ENCODE measurements at regions not wholly inside any gene's neighbourhood (a gene's known extent, or its start where the extent isn't known, plus 50 kb on each side); places are given as distances from the start of the nearest gene placed in this dataset.

DNA sequence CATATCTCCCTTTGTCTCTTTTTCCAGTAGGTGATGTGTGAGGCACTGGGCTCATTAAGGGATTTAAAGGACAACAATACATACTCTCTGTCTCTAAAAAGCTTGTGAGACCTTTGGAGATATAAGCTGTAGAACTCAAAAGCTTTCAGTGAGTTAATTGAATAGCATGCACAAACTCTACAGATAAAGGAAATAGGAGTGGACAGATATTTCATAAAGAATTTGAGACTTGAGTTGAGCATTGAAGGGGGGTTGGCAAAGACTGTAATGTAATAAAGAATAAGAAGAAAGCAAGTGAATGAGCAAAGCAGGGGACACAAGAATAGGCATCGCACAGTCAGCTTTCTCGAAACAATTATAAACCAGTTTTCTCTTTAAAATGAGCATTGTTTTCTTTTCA is 583.4 kb upstream of the DPPA4 start:
- Mint-ChIP-seq H3K9me3 (no peaks in the 10 kb centered on the region), H3K4me1 (ENCODE audit: low read depth in 2 of 2) (no peaks in the 10 kb centered on the region), H3K27me3 (peaks cover 3 to 7% of the 10 kb centered on the region in 2 donors), H3K27ac (no peak overlapping the region), H3K36me3 (no peaks in the 10 kb centered on the region), H3K4me3 (no peak overlapping the region)
- no peak for DNase-seq (ENCODE audit: low spot score)
- ATAC-seq, result no peak

DNA sequence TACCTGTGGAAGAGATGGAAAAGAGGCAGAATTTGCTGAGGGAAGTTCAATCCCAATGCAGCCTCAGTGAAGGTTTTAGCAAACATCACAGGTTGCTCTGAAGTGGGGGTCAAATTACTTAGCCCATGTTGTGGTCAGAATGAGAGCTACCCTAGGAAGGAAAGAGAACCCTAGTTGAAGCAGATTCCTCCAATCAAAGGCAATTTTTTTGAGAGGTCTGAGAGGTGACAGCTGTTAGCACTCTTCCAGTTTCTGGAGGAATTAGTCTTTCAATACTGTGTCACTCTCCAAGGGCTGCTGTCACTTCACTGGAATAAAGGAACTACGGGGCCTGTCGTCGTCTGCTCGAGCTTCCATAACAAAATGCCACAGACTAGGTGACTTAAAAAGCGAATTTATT is 584.2 kb upstream of the DPPA4 start:
- Mint-ChIP-seq H3K27me3 (peaks cover 3 to 7% of the 10 kb centered on the region in 2 donors), H3K36me3 (no peaks in the 10 kb centered on the region), H3K27ac (no peak overlapping the region), H3K9me3 (no peaks in the 10 kb centered on the region), H3K4me1 (ENCODE audit: low read depth in 2 of 2) (no peaks in the 10 kb centered on the region), H3K4me3 (no peak overlapping the region)
- ATAC-seq (no peak), DNase-seq (ENCODE audit: low spot score) (no peak)

DNA sequence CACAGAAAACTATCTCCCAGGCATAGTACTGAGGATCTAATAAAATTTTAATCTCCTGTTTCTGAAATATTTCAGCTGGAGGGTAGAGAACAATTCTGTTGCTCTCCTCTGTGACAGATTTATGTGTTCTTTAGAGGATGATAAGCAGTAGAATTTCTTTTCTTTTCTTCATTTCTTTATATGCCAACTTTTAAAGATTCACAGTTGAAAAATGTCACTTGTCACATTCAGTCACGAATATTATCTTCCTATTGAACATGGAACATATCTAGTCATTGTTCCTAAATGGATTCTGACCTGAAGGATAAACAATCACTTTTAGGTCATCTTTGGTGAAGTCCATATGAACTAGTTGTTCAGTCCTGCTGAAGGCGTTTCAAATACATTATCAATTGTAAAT is 585.5 kb upstream of the DPPA4 start:
- Mint-ChIP-seq H3K36me3 (no peaks in the 10 kb centered on the region), H3K27me3 (peaks cover 3 to 7% of the 10 kb centered on the region in 2 donors)

DNA sequence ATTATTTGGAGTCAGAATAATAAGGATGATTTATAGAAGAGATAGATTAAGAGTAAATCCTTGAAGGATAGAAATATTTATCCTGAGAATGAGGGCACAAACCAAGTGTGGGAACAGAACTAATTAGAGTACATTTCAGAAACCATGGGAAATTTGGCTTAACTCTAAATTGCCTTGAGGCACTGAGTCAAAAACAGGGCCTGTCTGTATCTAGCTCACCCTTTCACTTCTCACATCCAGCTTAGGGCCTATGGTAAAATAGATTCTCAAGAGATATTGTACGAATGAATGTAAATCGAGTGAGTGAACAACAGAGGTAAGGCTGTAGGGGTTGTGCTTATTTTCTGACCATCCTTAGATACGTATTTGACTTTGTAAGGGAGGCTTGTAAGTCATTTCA is 586.1 kb upstream of the DPPA4 start:
- DNase-seq (ENCODE audit: low spot score) (no peak), ATAC-seq (no peak)
- H3K9me3 Mint-ChIP-seq, result no peaks in the 10 kb centered on the region
- no peaks in the 10 kb centered on the region for H3K36me3 Mint-ChIP-seq
- no peaks in the 10 kb centered on the region for H3K4me1 Mint-ChIP-seq (ENCODE audit: low read depth in 2 of 2)
- no peak overlapping the region for H3K4me3 Mint-ChIP-seq
- H3K27ac Mint-ChIP-seq, result no peak overlapping the region
- peaks cover 2 to 7% of the 10 kb centered on the region in 2 donors for H3K27me3 Mint-ChIP-seq

More for the DNA sequence above, 585.5 kb upstream of the DPPA4 start:
- Mint-ChIP-seq H3K4me1 (ENCODE audit: low read depth in 2 of 2) (no peaks in the 10 kb centered on the region), H3K27ac (no peak overlapping the region), H3K4me3 (no peak overlapping the region), H3K9me3 (no peaks in the 10 kb centered on the region)
- ATAC-seq, result no peak
- no peak for DNase-seq (ENCODE audit: low spot score)

DNA sequence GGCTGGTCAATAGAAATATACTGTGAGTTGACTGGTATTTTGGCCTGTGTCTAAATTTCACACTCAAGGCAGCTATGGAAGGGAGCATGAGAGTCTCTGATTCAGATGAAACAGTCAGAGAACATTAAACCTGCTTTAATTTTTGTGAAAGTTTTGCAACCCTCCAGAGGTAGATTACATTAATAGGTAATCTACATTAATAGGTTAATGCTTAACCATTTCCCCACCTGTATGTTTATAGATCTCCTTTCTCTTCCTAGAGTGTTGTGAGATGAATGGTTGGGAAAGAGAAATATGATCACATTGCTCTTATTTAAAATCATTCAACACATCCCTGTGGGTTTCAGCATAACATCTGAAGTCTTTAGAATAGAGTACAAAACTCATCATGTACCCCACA is 586.9 kb upstream of the DPPA4 start:
- DNase-seq (ENCODE audit: low spot score) (no peak), ATAC-seq (no peak)
- Mint-ChIP-seq H3K9me3 (no peaks in the 10 kb centered on the region), H3K27ac (no peak overlapping the region), H3K27me3 (no peaks in the 10 kb centered on the region), H3K4me3 (no peak overlapping the region), H3K36me3 (no peaks in the 10 kb centered on the region), H3K4me1 (ENCODE audit: low read depth in 2 of 2) (no peaks in the 10 kb centered on the region)

DNA sequence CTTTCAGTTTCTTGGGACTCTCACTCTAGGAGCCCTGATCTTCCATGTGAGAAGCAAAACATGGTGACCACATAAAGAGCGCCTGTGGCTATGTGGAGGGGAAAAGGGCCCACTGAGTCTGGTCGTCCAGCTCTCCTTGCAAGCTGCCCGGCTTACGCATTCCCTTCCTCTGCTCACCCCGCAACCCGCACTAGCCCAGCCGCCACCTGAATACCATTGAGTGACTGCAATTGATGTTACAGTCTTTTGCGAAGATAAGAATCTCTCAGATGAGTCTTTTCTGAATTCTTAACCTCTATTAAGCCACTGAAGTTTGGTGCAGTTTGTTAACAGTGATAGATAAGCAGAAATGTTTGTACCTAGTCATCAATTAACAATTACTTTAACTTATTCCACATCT is 589.0 kb upstream of the DPPA4 start:
- DNase-seq (ENCODE audit: low spot score), result no peak
- Mint-ChIP-seq H3K9me3 (no peaks in the 10 kb centered on the region), H3K27ac (no peak overlapping the region), H3K4me1 (ENCODE audit: low read depth in 2 of 2) (no peaks in the 10 kb centered on the region), H3K4me3 (no peak overlapping the region), H3K27me3 (peaks cover 0 to 9% of the 10 kb centered on the region in 2 donors), H3K36me3 (no peaks in the 10 kb centered on the region)
- ATAC-seq, result no peak

DNA sequence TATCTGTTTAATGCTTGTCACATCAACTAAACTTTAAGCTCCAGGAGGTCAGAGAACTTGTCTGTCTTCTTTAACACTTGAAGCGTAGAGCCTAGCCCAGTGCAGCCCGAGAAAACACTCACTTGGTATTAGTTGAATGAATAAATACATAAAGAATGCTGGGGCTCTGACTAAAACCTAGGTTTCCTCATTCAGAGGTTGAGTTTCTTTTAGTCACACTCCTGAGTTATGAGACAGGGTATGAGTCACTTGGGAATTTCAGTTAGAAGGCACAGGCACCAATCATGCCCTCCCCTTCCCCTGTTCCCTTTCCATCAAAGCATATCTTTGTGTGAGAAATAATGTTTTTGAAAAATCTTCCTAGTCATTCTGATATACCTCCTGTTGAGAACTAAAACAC is 589.8 kb upstream of the DPPA4 start:
- Mint-ChIP-seq H3K27ac (no peak overlapping the region), H3K27me3 (peaks cover 0 to 14% of the 10 kb centered on the region in 2 donors), H3K4me1 (ENCODE audit: low read depth in 2 of 2) (no peaks in the 10 kb centered on the region), H3K36me3 (no peaks in the 10 kb centered on the region), H3K9me3 (no peaks in the 10 kb centered on the region), H3K4me3 (no peak overlapping the region)
- ATAC-seq, result no peak
- DNase-seq (ENCODE audit: low spot score), result no peak

DNA sequence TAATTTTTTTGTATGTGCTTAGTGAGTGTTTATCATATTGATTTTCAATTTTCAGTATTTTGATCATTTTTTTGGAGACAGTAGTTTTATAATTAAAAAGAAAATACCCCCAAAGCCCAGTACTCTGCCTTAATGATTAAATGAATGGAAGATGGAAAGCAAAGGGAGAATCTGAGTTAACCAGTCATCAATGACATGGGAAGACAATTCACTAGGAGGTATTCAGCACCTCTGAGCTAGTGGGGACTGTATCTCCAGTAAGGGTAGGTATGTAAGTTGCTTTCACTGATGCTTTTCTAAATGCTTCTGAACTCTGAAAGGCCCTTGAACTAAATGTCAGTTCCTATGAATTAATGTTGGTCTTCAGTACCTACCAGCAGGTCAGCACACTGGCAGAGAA is 590.4 kb upstream of the DPPA4 start:
- no peak overlapping the region for H3K4me3 Mint-ChIP-seq
- H3K9me3 Mint-ChIP-seq, result no peaks in the 10 kb centered on the region
- no peaks in the 10 kb centered on the region for H3K4me1 Mint-ChIP-seq (ENCODE audit: low read depth in 2 of 2)
- H3K27me3 Mint-ChIP-seq, result peaks cover 0 to 14% of the 10 kb centered on the region in 2 donors
- DNase-seq (ENCODE audit: low spot score) (no peak), ATAC-seq (no peak)
- H3K36me3 Mint-ChIP-seq, result no peaks in the 10 kb centered on the region
- H3K27ac Mint-ChIP-seq, result no peak overlapping the region

DNA sequence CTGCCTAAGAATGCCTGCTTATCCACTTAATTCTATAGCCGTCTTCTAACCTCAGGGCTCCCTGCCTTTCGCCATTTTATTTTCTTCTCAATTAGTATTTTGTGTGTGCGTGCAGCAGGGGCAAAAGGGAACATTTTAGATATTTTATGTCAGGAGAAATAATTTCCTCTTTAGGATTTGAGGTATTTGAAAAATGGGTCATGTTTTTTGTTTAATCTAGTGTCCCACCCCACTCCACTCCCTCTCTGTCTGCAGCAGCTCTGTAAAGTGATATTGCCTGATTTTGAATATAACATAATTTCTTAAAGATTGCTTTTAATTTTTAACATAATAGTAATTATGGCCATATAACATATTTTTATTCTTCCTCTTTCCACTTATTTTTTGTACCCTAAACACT is 593.2 kb upstream of the DPPA4 start:
- ATAC-seq (no peak), DNase-seq (ENCODE audit: low spot score) (no peak)
- Mint-ChIP-seq H3K27me3 (peaks cover 2 to 25% of the 10 kb centered on the region in 2 donors), H3K27ac (no peak overlapping the region), H3K4me1 (ENCODE audit: low read depth in 2 of 2) (no peaks in the 10 kb centered on the region), H3K9me3 (no peaks in the 10 kb centered on the region), H3K4me3 (no peak overlapping the region), H3K36me3 (no peaks in the 10 kb centered on the region)

DNA sequence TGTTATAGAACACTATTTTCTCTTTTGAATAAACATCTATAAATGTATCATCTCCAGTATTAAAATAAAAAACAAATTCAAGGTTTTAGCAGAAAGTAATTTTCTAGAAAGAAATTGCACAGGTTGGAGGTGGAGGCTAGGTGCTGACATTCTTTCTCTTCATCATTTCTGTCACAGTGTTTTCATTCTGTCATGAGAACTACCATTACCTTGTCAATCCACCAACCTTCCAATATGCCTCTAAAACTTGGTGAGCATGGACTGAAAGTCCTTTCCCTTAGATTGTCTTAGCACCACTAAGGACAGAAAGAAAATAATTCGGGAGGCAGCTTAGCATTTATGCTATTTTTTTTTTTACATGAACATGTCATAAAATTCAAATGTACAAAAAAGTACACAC is 596.2 kb upstream of the DPPA4 start:
- Mint-ChIP-seq H3K27ac (no peak overlapping the region), H3K4me3 (no peak overlapping the region), H3K4me1 (ENCODE audit: low read depth in 2 of 2) (no peaks in the 10 kb centered on the region), H3K27me3 (peaks cover 2 to 33% of the 10 kb centered on the region in 2 donors), H3K36me3 (no peaks in the 10 kb centered on the region), H3K9me3 (no peaks in the 10 kb centered on the region)
- no peak for DNase-seq (ENCODE audit: low spot score)
- ATAC-seq, result no peak

DNA sequence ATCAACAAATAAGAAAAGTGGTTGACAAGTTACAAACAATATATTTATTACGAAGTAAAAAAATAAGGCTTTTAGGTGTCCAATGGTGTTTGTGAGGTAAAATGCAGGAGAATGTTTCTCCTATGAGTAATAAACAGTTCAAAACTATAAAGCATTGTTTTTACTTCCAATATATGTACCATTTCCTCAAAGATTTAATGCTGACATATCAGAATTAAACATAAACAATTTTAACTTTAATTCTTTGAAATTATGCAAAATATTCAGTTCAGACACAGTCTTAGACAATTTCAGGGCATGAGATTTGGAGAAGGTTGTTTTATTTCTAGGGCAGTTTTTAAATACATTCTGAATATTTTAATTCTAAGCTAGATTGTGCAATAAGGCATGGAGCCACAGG is 602.5 kb upstream of the DPPA4 start:
- no peak for ATAC-seq
- no peaks in the 10 kb centered on the region for H3K36me3 Mint-ChIP-seq
- peaks cover 2 to 15% of the 10 kb centered on the region in 2 donors for H3K27me3 Mint-ChIP-seq
- no peaks in the 10 kb centered on the region for H3K4me1 Mint-ChIP-seq (ENCODE audit: low read depth in 2 of 2)
- H3K9me3 Mint-ChIP-seq, result no peaks in the 10 kb centered on the region
- no peak overlapping the region for H3K4me3 Mint-ChIP-seq
- no peak overlapping the region for H3K27ac Mint-ChIP-seq
- no peak for DNase-seq (ENCODE audit: low spot score)

DNA sequence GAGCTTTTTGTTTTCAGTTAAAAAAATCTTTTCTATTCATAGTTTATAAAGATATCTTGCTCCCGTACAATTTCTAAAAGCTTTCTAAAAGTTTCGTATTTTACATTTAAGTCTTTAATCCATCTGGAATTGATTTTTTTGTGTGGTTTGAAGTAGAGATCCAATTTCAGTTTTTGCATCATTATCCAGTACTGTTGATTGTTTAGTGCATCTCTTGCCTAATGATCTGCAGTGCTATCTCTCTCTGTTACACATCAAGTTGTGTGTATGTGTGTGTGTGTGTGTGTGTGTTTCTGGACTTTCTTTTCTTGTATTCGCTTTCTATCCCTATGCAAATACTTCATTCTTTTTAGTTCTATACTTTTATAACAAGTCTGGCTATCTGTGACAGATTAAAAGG is 605.8 kb upstream of the DPPA4 start:
- DNase-seq (ENCODE audit: low spot score) (no peak), ATAC-seq (no peak)
- H3K27ac Mint-ChIP-seq, result no peak overlapping the region
- H3K4me1 Mint-ChIP-seq (ENCODE audit: low read depth in 2 of 2), result no peaks in the 10 kb centered on the region
- no peaks in the 10 kb centered on the region for H3K27me3 Mint-ChIP-seq
- H3K9me3 Mint-ChIP-seq, result no peaks in the 10 kb centered on the region
- H3K36me3 Mint-ChIP-seq, result no peaks in the 10 kb centered on the region
- H3K4me3 Mint-ChIP-seq, result no peak overlapping the region

DNA sequence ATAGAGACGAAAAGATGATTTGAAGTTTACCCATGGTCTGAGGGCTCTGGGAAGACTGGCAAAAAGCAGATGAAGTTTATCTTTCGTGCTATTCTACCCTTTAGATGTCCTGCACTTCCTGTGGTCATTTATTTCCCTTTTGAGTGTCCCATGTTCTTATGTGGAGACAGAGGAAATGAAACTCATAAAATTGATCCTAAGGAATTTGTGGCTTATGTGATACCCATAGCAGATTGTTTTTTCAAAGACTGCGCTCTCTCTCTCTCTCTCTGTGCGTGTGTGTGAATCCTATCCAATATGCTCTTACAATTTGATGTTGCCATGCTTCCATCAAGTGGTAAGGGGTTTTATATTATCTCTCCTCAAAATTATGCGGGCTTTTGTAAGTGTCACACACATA is 607.5 kb upstream of the DPPA4 start:
- Mint-ChIP-seq H3K9me3 (no peaks in the 10 kb centered on the region), H3K27me3 (no peaks in the 10 kb centered on the region), H3K36me3 (no peaks in the 10 kb centered on the region), H3K27ac (no peak overlapping the region), H3K4me3 (no peak overlapping the region), H3K4me1 (ENCODE audit: low read depth in 2 of 2) (no peaks in the 10 kb centered on the region)
- no peak for ATAC-seq
- no peak for DNase-seq (ENCODE audit: low spot score)

DNA sequence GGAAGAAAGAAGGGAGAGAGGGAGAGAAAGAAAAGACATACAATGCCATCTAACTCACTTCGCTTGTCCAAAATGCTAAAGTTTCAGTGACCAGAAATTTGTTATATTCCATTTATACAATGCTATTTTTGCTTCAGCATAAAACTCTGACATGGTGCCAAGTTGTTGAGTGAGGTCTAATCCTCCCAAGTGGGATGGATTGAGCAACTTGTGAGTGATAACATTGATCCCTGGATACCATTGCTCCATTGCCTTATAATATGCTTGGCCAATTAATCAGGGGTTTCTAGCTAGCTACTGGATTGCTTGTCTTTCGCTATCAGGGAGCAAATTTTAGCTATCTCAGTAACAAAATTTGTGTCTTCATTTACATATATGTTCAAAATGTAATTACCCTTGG is 615.6 kb upstream of the DPPA4 start:
- Mint-ChIP-seq H3K4me3 (no peak overlapping the region), H3K4me1 (ENCODE audit: low read depth in 2 of 2) (no peaks in the 10 kb centered on the region), H3K36me3 (no peaks in the 10 kb centered on the region), H3K27me3 (peaks cover 3 to 14% of the 10 kb centered on the region in 2 donors), H3K27ac (no peak overlapping the region), H3K9me3 (peaks cover 2% of the 10 kb centered on the region)
- no peak for ATAC-seq
- DNase-seq (ENCODE audit: low spot score), result no peak

DNA sequence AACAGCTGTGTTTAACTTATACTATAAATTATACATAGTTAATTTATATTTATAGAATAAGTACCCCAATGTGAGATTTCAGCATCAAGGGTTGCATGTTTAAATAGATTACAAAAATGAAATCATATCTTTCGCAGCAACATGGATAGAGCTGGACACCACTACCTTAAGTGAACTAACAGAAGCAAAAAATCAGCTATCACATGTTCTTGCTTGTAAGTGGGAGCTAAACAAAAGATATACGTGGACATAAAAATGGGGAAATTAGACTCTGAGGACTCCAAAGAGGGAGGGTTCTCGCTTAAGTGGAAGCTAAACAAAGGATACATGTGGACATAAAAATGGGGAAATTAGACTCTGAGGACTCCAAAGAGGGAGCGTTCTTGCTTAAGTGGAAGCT is 626.5 kb upstream of the DPPA4 start:
- Mint-ChIP-seq H3K27ac (no peak overlapping the region), H3K4me1 (ENCODE audit: low read depth in 2 of 2) (no peaks in the 10 kb centered on the region), H3K36me3 (no peaks in the 10 kb centered on the region), H3K9me3 (no peaks in the 10 kb centered on the region), H3K4me3 (no peak overlapping the region), H3K27me3 (no peaks in the 10 kb centered on the region)
- no peak for ATAC-seq
- no peak for DNase-seq (ENCODE audit: low spot score)
